PC-3 (cell line): ENCODE measurements at regions not wholly inside any gene's neighbourhood (a gene's known extent, or its start where the extent isn't known, plus 50 kb on each side); places are given as distances from the start of the nearest gene placed in this dataset.

ENCODE experiments used
- ATAC-seq: fragments of 200-7000 bp; cut with Tn5 transposase; 2 replicates; pipeline ENCODE4 v1.9.1; 2020; ENCODE audit warnings: mild to moderate bottlenecking, moderate library complexity
- BruUV-seq: library from RNA; stranded (reverse); fragments of 400-500 nt; replicated peaks from 2 replicates; lab custom pipeline; 2021; lab: Mats Ljungman, UMichigan
- CTCF ChIA-PET: fragments of 300-600 bp; sonication (Branson Sonifier 250); formaldehyde crosslinking; loops from one replicate; lab custom pipeline; 2022; ENCODE audit warnings: antibody characterized with exemption; lab: Charles Lee
- POLR2A ChIA-PET: fragments of 300-600 bp; sonication (Branson Sonifier 250); formaldehyde crosslinking; loops from one replicate; lab custom pipeline; 2022; ENCODE audit warnings: antibody characterized with exemption; ENCODE audit not compliant: unreplicated experiment; lab: Charles Lee
- DNase-seq: peaks from one replicate; pipeline ENCODE4 v3.0.0-alpha.2; 2015
- H2AFZ ChIP-seq: fragments of 300-600 bp; sonication (generic); 2 replicates; pipeline ENCODE4 v1.6.0; 2016; ENCODE audit warnings: antibody characterized with exemption, low read length
- H3F3A ChIP-seq: fragments of 300-600 bp; sonication (generic); one replicate; pipeline ENCODE4 v1.6.0; 2017; ENCODE audit warnings: antibody characterized with exemption, low read length, control low read depth, mild to moderate bottlenecking; ENCODE audit not compliant: unreplicated experiment
- H3K27ac ChIP-seq: fragments of 300-600 bp; sonication (generic); 2 replicates; pipeline ENCODE4 v1.5.1; 2016; ENCODE audit warnings: mild to moderate bottlenecking, low read length
- H3K27me3 ChIP-seq: fragments of 300-600 bp; sonication (generic); 2 replicates; pipeline ENCODE4 v1.6.1; 2016; ENCODE audit warnings: low read length, mixed read lengths
- H3K36me3 ChIP-seq: fragments of 300-600 bp; sonication (generic); 2 replicates; pipeline ENCODE4 v1.6.1; 2016; ENCODE audit warnings: low read depth, mixed run types, low read length, mixed read lengths
- H3K4me1 ChIP-seq: fragments of 300-600 bp; sonication (generic); 2 replicates; pipeline ENCODE4 v1.5.1; 2016; ENCODE audit warnings: low read length; ENCODE audit not compliant: insufficient read depth
- H3K4me2 ChIP-seq: fragments of 300-600 bp; sonication (generic); 2 replicates; pipeline ENCODE4 v1.6.0; 2016; ENCODE audit warnings: low read length
- H3K4me3 ChIP-seq: fragments of 300-600 bp; sonication (generic); 2 replicates; pipeline ENCODE4 v1.5.1; 2016; ENCODE audit warnings: mild to moderate bottlenecking, low read length, mixed read lengths
- H3K79me2 ChIP-seq: fragments of 300-600 bp; sonication (generic); 2 replicates; pipeline ENCODE4 v1.6.1; 2017; ENCODE audit warnings: low read length, mixed read lengths
- H3K9ac ChIP-seq: fragments of 300-600 bp; sonication (generic); 2 replicates; pipeline ENCODE4 v1.6.0; 2016; ENCODE audit warnings: mild to moderate bottlenecking, low read length
- H3K9me2 ChIP-seq: fragments of 300-600 bp; sonication (generic); replicated peaks from 2 replicates; pipeline ENCODE4 v1.6.1; 2016; ENCODE audit warnings: mixed run types, low read length, mixed read lengths
- H3K9me3 ChIP-seq: fragments of 300-600 bp; sonication (generic); 2 replicates; pipeline ENCODE4 v1.6.1; 2016; ENCODE audit warnings: low read length, mixed read lengths
- H4K20me1 ChIP-seq: fragments of 300-600 bp; sonication (generic); 2 replicates; pipeline ENCODE4 v1.6.1; 2016; ENCODE audit warnings: low read length, mixed read lengths
- CTCF ChIP-seq: fragments of 300-600 bp; sonication (generic); conservative IDR thresholded peaks from 2 replicates; pipeline ENCODE4 v1.5.1; 2017; ENCODE audit warnings: antibody characterized with exemption, low read depth, mild to moderate bottlenecking, low read length
- EZH2 ChIP-seq: fragments of 300-600 bp; sonication (generic); IDR thresholded peaks from one replicate; pipeline ENCODE4 v1.6.1; 2017; ENCODE audit warnings: antibody characterized with exemption, mild to moderate bottlenecking, low read length; ENCODE audit not compliant: unreplicated experiment
- EZH2phosphoT487 ChIP-seq: fragments of 300-600 bp; sonication (generic); IDR thresholded peaks from 2 replicates; pipeline ENCODE4 v1.6.1; 2018; ENCODE audit warnings: mild to moderate bottlenecking, antibody characterized with exemption, low read length, borderline replicate concordance
- intact Hi-C: fragments of 100-400 bp; cut with micrococcal nuclease; formaldehyde crosslinking; loops from 2 replicates; pipeline ENCODE4 v1.9.0; 2023

- Histone ChIP-seq H4K20me1 (no peaks in the 10 kb centered on the region), H3K27ac (no peak overlapping the region), H3K36me3 (no peaks in the 10 kb centered on the region), H3K9ac (no peak overlapping the region), H3K9me2 (no peaks in the 10 kb centered on the region), H3K79me2 (no peaks in the 10 kb centered on the region), H3F3A (no peaks in the 10 kb centered on the region), H3K9me3 (no peaks in the 10 kb centered on the region), H3K27me3 (no peaks in the 10 kb centered on the region), H3K4me2 (no peak overlapping the region), H3K4me1 (no peaks in the 10 kb centered on the region), H3K4me3 (no peak overlapping the region), H2AFZ (no peak overlapping the region)
- intact Hi-C loops: no loop called here
- no peak for ATAC-seq
- no peak for DNase-seq
- ChIA-PET POLR2A (interaction anchor here (0.6 kb wide), 1 partner anchor 402 kb away, joined by 7 read pairs; no protein-coding TSS in a partner anchor), CTCF (no interaction called here)
- BruUV-seq: no TSS peak
- no peak for TF ChIP-seq CTCF
- no peak for TF ChIP-seq EZH2
- TF ChIP-seq EZH2phosphoT487: no peak
Measured at GRCh38 chr3:168596175-168596823, 500.6 kb upstream of the GOLIM4 start.

- no peaks in the 10 kb centered on the region for H3K79me2 ChIP-seq
- H4K20me1 ChIP-seq: no peaks in the 10 kb centered on the region
- DNase-seq (no peak), ATAC-seq (no peak)
- H3K9me2 ChIP-seq: no peaks in the 10 kb centered on the region
- no peak overlapping the region for H3K27ac ChIP-seq
- H3K9ac ChIP-seq: no peak overlapping the region
- H3K9me3 ChIP-seq: no peaks in the 10 kb centered on the region
- BruUV-seq: no TSS peak
- intact Hi-C loops: no loop called here
- H3K4me1 ChIP-seq: no peaks in the 10 kb centered on the region
- ChIA-PET POLR2A (no interaction called here), CTCF (no interaction called here)
- H3K4me2 ChIP-seq: no peak overlapping the region
- no peaks in the 10 kb centered on the region for H3K27me3 ChIP-seq
- H2AFZ ChIP-seq: no peak overlapping the region
- H3K4me3 ChIP-seq: no peak overlapping the region
- TF ChIP-seq EZH2 (no peak), CTCF (no peak), EZH2phosphoT487 (no peak)
- H3K36me3 ChIP-seq: no peaks in the 10 kb centered on the region
- no peaks in the 10 kb centered on the region for H3F3A ChIP-seq
Measured at GRCh38 chr3:168591587-168591986, 495.9 kb upstream of the GOLIM4 start.

GRCh38 chr3:168589376-168589775, 493.7 kb upstream of the GOLIM4 start:
- H3K4me2 ChIP-seq: no peak overlapping the region
- H3F3A ChIP-seq: no peaks in the 10 kb centered on the region
- no peaks in the 10 kb centered on the region for H3K4me1 ChIP-seq
- BruUV-seq: no TSS peak
- no peak overlapping the region for H3K27ac ChIP-seq
- H3K79me2 ChIP-seq: no peaks in the 10 kb centered on the region
- CTCF ChIA-PET: no interaction called here
- no peak overlapping the region for H3K9ac ChIP-seq
- no peak overlapping the region for H3K4me3 ChIP-seq
- no peaks in the 10 kb centered on the region for H3K9me3 ChIP-seq
- POLR2A ChIA-PET: no interaction called here
- no peak overlapping the region for H2AFZ ChIP-seq
- ATAC-seq (no peak), DNase-seq (no peak)
- intact Hi-C loops: no loop called here
- TF ChIP-seq CTCF: no peak
- TF ChIP-seq EZH2phosphoT487: no peak
- no peak for TF ChIP-seq EZH2
- no peaks in the 10 kb centered on the region for H3K36me3 ChIP-seq
- H4K20me1 ChIP-seq: no peaks in the 10 kb centered on the region
- no peaks in the 10 kb centered on the region for H3K27me3 ChIP-seq
- H3K9me2 ChIP-seq: no peaks in the 10 kb centered on the region
